Hypothalamus (tissue), 51 donors: ENCODE measurements at regions not wholly inside any gene's neighbourhood (a gene's known extent, or its start where the extent isn't known, plus 50 kb on each side); places are given as distances from the start of the nearest gene placed in this dataset.
"Not testable (repeated sequence)": the region's sequence is repeated elsewhere in the genome, so short reads cannot be mapped to it uniquely, and the experiment has no call there.

Experiments used
- DNase-seq, 51 donors: peaks; one replicate each; lab custom pipeline; 2025; lab: John Stamatoyannopoulos, UW

GRCh38 chr19:28612275-28612769 lies 600.6 kb downstream of the UQCRFS1 start:
- DNase-seq = no peak

- DNase-seq = not testable (repeated sequence)
Measured at GRCh38 chr19:28611227-28611914, 601.6 kb downstream of the UQCRFS1 start.

GRCh38 chr19:28610731-28611130 lies 602.2 kb downstream of the UQCRFS1 start:
- DNase-seq = no peak

DNA sequence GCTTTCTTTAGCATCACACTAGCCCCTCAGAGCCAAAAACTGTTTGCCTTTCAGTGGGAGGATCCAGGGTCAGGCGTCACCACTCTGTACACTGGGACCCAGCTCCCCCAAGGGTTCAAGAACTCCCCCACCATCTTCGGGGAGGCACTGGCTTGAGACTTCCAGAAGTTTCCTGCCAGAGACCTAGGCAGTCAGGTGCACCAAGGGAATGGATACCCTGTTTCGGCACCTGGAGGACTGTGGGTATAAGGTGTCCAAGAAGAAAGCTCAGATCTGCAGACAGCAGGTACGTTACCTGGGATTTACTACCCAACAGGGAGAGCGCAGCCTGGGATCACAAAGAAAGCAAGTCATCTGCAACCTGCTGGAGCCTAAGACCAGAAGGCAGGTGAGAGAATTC lies 603.0 kb downstream of the UQCRFS1 start:
- no peak for DNase-seq

GRCh38 chr19:28609091-28609755 lies 603.7 kb downstream of the UQCRFS1 start:
- DNase-seq = no peak

- DNase-seq = no peak
Measured at GRCh38 chr19:28608292-28608691, 604.7 kb downstream of the UQCRFS1 start.

DNA sequence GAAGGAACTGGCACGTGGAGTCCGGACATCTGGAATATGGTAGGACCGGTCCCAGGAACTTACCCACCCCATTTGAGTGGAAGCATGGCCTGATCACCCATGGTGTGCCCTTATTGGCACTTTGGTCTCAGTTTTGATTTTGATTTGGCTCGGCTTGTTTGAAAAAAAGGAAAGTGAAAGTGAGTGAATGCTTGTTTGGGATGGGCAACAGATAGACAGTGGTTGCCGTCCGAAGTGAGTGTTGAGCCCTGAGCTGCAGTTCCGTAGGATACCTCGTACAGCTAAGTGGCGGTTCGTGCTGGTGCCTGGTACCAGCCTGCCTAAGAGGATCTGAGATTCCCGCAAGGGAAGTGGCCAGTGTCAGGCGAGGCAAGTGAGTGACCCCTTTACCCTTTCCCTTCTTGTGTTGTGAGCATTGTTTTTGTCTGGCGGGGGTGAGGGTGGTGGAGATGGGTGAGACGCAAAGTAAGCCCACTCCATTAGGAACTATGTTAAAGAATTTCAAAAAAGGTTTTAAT lies 605.8 kb downstream of the UQCRFS1 start:
- no peak for DNase-seq

DNA sequence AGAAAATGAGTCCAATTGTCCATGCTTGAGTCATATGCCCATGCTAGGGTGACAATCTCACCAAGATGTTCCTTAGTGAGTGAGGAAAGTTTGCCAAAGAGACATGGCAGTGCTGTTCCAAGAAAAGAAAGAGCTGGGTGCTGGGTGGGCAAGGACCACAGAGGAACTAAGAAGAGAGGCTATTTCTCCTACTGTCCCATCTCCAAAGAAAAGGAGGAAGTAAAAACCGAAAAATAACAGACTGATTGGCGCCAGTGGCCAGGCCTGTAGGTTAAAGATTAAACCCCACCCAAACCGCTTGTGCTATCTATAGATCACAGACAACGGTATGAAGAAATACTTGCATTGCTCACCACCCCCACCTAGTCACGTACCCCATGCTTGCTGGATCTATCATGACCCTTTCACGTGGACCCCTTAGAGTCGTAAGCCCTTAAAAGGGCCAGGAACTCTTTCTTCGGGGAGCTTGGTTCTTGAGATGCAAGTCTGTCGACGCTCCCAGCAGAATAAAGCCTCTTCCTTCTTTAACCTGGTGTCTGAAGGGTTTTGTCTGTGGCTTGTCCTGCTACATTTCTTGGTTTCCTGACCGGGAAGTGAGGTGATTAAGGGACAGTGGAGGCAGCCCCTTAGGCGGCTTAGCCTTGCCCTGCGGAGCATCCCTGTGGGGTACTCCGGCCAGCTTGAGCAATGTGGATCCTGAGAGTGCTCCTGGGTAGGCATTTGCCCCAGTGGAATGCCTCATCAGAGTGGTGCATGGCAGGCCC lies 606.5 kb downstream of the UQCRFS1 start:
- no peak for DNase-seq

DNA sequence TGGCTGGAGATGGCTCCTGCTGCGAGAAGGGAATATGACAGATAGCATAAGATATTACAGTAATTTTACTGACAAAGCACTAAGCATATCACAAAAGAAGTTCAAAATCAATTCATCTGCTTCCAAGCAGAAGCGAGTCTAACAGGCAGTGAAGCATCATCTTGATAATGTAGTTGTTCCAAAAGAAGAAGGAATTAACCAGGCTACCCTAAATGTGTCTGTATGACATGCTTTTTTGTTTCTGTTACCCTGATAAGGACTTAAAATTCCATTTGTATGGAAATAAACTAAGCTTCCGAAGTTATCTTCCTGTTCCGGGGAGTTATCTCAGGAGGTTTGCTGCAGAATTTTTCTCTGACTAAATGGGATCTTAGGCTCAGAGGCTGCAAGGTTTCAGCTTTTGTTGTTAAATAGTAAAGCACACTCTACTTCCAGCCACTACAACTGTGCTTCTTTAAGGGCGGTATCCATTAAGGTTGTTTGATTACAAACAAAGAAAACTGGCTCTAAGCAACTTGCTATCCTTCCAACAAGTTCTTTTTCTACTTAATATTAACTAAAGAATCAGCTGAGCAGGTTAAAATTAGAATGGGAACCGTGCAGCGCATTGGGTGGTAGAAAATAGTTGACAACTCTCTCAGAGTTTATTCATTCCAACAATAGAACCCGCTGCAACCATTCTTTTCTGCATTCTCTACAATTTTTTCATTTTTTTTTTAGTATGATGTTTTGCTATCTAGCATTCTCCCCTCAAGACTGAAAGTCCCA lies 607.3 kb downstream of the UQCRFS1 start:
- DNase-seq = no peak

DNA sequence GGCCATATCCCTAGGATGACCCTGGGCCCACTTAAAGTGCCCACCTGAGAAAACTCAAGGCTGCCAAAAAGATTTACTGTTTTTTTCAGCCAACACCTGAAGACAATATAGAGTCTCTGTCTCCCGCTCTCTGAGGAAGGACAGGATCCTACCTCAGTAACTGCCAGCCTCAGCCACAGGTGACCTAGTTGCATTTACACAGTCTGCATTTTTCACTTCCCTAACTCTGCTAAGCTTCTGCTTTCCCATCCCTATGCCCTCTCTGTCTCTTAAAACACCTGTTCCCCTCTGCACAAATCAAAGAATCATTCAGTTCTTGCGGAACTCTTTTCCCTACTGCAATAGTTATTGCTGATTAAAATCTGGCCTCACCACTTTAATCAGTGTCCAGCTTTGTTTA lies 609.5 kb downstream of the UQCRFS1 start:
- no peak for DNase-seq

GRCh38 chr19:28602675-28603298 lies 610.2 kb downstream of the UQCRFS1 start:
- DNase-seq = no peak

DNA sequence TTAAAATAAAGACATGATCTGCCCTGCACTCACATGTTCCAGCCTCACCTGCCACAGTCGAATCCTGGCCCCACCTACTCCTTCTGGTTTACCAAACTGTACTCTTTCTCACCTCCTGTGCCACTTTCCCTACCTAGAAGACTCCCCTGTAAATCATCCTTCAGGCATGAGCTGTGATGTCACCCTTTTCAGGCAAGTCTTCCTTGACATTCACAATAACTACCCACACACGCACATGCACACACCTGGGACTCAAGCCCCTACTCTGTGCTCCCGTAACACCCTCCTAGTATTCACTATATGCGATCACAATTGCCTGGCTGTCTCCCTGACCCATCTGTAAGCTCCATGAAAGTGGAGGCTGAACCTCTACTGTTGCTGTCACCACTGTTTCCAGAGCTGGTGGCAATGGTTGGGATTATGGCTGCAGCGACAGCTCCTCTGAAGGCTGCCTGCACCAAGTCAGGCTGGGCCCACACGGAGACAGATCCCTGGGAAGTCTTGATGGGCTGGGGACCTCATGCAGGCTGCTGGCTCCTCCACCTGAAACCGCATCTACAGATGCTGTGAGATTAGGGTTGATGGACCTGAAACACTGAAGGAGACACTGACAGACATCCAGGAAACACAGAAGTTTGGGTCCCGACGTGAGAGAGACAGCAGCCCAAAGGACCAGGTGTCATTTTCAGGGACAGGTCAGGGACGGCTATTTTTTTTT lies 611.1 kb downstream of the UQCRFS1 start:
- no peak for DNase-seq

DNA sequence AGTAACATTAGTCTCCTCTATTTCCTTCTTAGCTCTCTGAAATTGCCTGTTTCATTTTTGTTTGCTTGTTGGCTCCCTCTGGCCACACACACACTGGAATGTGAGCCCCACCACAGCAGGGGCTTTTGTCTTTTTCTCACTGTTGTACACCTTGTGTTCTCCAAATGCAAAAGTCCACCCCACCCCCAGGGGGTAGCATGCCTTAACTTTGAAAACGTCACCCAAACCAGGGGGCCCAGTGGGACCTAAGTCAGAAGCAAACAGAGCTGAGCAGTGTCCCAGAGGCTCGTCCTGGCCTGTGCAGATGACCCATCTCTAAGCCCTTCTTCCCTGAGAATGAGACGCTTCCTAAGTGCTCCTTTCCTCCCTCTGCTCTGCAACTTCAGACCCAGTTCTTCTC lies 614.1 kb downstream of the UQCRFS1 start:
- no peak for DNase-seq

DNA sequence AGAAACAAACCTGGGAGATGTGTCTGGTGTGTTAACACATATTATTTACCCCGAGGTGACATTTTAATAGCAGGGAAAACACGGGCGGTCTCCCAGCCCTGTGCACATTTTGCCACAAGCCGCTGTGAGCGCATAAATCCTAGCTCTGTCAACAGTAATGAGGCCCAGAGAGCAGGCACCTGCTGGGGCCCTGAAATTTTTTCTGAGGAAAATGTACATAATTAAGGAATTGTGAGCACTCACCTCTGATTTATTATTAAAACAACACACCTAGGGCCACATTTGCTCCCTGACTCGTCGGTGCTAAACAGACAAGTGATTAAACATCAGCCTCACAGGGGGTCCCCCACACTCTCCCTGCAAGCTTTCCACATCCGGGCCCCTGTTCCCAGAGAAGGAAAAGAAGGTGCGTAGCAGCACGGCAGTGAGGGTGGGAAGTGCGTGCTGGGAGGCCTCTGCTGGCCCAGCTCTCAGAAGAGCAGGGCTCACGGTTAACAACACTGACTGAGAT lies 616.3 kb downstream of the UQCRFS1 start:
- no peak for DNase-seq

DNA sequence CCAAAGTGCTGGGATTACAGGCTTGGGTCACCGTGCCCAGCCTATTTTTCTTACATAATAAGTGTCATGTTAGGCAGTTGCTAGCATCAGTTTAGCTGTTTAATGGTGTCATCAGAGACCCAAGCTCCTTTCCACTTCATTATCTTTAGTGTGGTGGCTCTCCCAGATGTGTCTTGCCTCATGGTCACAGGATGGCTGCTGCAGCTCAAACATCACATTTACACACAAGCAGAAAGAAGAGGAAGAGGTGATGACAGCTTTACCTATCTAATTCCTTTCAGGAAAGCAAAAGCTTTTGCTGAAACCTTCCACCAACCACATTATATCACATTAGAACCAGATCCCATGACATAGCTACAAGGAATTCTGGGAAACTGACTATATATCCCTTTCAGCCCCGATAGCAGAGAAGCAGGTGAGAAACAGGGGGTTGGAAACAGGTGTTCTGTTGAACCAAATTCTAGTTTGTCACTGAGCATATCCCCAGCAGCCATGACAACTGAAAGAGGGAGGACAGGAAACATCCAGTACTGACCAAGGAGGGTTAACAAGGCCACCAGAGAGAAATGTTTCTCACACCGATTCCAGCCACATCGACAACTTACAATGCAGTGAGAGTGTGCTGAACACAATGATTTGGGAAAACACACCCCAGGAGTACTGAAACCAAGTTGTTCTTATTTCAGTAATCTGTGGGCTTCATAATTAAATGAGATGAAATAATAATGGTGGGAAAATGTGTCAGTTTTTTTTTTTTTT lies 617.0 kb downstream of the UQCRFS1 start:
- no peak for DNase-seq

- DNase-seq = no peak
Measured at GRCh38 chr19:28594737-28595136, 618.2 kb downstream of the UQCRFS1 start.

- not testable (repeated sequence) for DNase-seq
Measured at GRCh38 chr19:28589991-28590411, 623.0 kb downstream of the UQCRFS1 start.

GRCh38 chr19:28586474-28586873 lies 626.5 kb downstream of the UQCRFS1 start:
- DNase-seq = no peak
